K562 (cell line): ENCODE measurements at regions not wholly inside any gene's neighbourhood (a gene's known extent, or its start where the extent isn't known, plus 50 kb on each side); places are given as distances from the start of the nearest gene placed in this dataset.

Experiments used
- ATAC-seq: fragments of 200-7000 bp; cut with Tn5 transposase; 3 replicates; pipeline ENCODE4 v1.9.1; 2020; ENCODE audit warnings: moderate library complexity
- BruUV-seq: library from RNA; stranded (reverse); fragments of 400-500 nt; replicated peaks from 2 replicates; lab custom pipeline; 2021; lab: Mats Ljungman, UMichigan
- CTCF ChIA-PET: fragments of 300-600 bp; formaldehyde crosslinking; extraction: SDS; loops from one replicate; lab custom pipeline; 2021; ENCODE audit warnings: low intra/inter-chr PET ratio; lab: Yijun Ruan, JAX
- POLR2A ChIA-PET: fragments of 300-600, 350-650 bp; sonication (Branson Sonifier 250); formaldehyde crosslinking; extraction: SDS; loops from one replicate; lab custom pipeline; 2021; ENCODE audit warnings: antibody characterized with exemption, inconsistent platforms; lab: Yijun Ruan, JAX
- DNase-seq, 4 experiments: peaks; one replicate each; pipeline versions ENCODE4 v3.0.0 to v3.0.0-alpha.2; 2011 to 2018; ENCODE audit warnings: low spot score in 3 of 4, mixed read lengths in 3 of 4; ENCODE audit errors: extremely low read depth in 1 of 4
- FAIRE-seq: peaks from 2 replicates; lab custom pipeline; 2011; peaks lifted over from hg19 to GRCh38; lab: Jason Lieb, UNC
- H2AFZ ChIP-seq: 2 replicates; pipeline ENCODE4 v1.6.0; 2011; ENCODE audit warnings: low read depth, low read length, control low read depth, inconsistent platforms
- H3K27ac ChIP-seq: fragments of 200-600 bp; 3 replicates; pipeline ENCODE4 v1.8.0; 2011; ENCODE audit warnings: low read depth, mild to moderate bottlenecking, control low read depth, inconsistent platforms, low read length, moderate library complexity, mixed read lengths; ENCODE audit errors: extremely low read depth
- H3K27me3 ChIP-seq, 2 experiments: fragments of 300-600 bp in 1 of 2; 2 replicates in 1 of 2; 3 replicates in 1 of 2; pipeline versions ENCODE4 v1.6.0 to v1.8.0; 2011; ENCODE audit warnings: inconsistent platforms in 2 of 2, low read length in 2 of 2, mild to moderate bottlenecking in 1 of 2, mixed read lengths in 1 of 2, moderate library complexity in 1 of 2; ENCODE audit not compliant: control insufficient read depth in 2 of 2, insufficient read depth in 2 of 2
- H3K36me3 ChIP-seq: fragments of 300-600 bp; 3 replicates; pipeline ENCODE4 v1.8.0; 2011; ENCODE audit warnings: mild to moderate bottlenecking, low read length, inconsistent platforms; ENCODE audit not compliant: control insufficient read depth, insufficient read depth
- H3K4me1 ChIP-seq, 2 experiments: fragments of 200-600 bp in 1 of 2; replicated peaks in 1 of 2; 2 replicates in 1 of 2; 3 replicates in 1 of 2; pipeline versions ENCODE4 v1.5.1 to v1.8.0; 2011; ENCODE audit warnings: inconsistent platforms in 2 of 2, low read length in 2 of 2, mild to moderate bottlenecking in 1 of 2, mixed read lengths in 1 of 2, moderate library complexity in 1 of 2; ENCODE audit not compliant: control insufficient read depth in 2 of 2, insufficient read depth in 2 of 2
- H3K4me2 ChIP-seq: 2 replicates; pipeline ENCODE4 v1.6.1; 2011; ENCODE audit warnings: low read length, control low read depth, inconsistent platforms, mixed read lengths; ENCODE audit not compliant: insufficient read depth
- H3K4me3 ChIP-seq: fragments of 200-600 bp; sonication (generic), shearing (Covaris generic); 2 replicates; pipeline ENCODE4 v1.5.1; 2016; ENCODE audit warnings: control low read depth, inconsistent platforms
- H3K79me2 ChIP-seq: fragments of 200-600 bp; 3 replicates; pipeline ENCODE4 v1.8.0; 2011; ENCODE audit warnings: low read length, inconsistent platforms; ENCODE audit not compliant: control insufficient read depth, insufficient read depth
- H3K9ac ChIP-seq, 2 experiments: 2 replicates each; pipeline versions ENCODE4 v1.6.0 to v1.6.1; 2011; ENCODE audit warnings: low read depth in 2 of 2, low read length in 2 of 2, control low read depth in 1 of 2, inconsistent platforms in 1 of 2, mild to moderate bottlenecking in 1 of 2, mixed read lengths in 1 of 2; ENCODE audit not compliant: insufficient read depth in 1 of 2
- H3K9me1 ChIP-seq: one replicate; pipeline ENCODE4 v1.6.0; 2011; ENCODE audit warnings: inconsistent platforms, mild to moderate bottlenecking, low read length, moderate library complexity; ENCODE audit not compliant: control insufficient read depth, insufficient read depth
- H3K9me3 ChIP-seq: replicated peaks from 2 replicates; pipeline ENCODE4 v1.5.1; 2011; ENCODE audit warnings: low read depth, low read length, inconsistent platforms; ENCODE audit not compliant: control insufficient read depth, insufficient read depth
- H4K20me1 ChIP-seq: replicated peaks from 2 replicates; pipeline ENCODE4 v1.6.1; 2011; ENCODE audit warnings: low read length, inconsistent platforms, mixed read lengths; ENCODE audit not compliant: control insufficient read depth, insufficient read depth
- TCF7 ChIP-seq: sonication (generic); IDR thresholded peaks from 2 replicates; pipeline ENCODE4 v1.6.1; 2016; ENCODE audit warnings: antibody characterized with exemption, borderline replicate concordance
- WGBS: fragments of 100-300 bp; shearing (Covaris generic); methylation state at CpG from one replicate; pipeline ENCODE4 v1.1.6; 2016; ENCODE audit warnings: low coverage, mixed read lengths; ENCODE audit not compliant: insufficient coverage; ENCODE audit errors: missing lambda C conversion rate; 5-methylcytosine and 5-hydroxymethylcytosine counted together
- in situ Hi-C: fragments of 300-500 bp; cut with MboI; formaldehyde crosslinking; loops from 4 replicates; pipeline ENCODE4 v1.15.0; 2018; ENCODE audit warnings: inconsistent platforms, mixed read lengths
- intact Hi-C: fragments of 100-400 bp; cut with micrococcal nuclease; formaldehyde crosslinking; loops from 2 replicates; pipeline ENCODE4 v1.14.2; 2022
- TF ChIP-seq, protein P1 (sequence below), 2 experiments: IDR thresholded peaks in 1 of 2; conservative IDR thresholded peaks in 1 of 2; 2 replicates each; pipeline ENCODE4 v1.6.1; 2016; ENCODE audit warnings: low read depth in 2 of 2, mild to moderate bottlenecking in 1 of 2, missing compliant biosample characterization in 1 of 2, missing genetic modification characterization in 1 of 2, moderate library complexity in 1 of 2

DNA sequence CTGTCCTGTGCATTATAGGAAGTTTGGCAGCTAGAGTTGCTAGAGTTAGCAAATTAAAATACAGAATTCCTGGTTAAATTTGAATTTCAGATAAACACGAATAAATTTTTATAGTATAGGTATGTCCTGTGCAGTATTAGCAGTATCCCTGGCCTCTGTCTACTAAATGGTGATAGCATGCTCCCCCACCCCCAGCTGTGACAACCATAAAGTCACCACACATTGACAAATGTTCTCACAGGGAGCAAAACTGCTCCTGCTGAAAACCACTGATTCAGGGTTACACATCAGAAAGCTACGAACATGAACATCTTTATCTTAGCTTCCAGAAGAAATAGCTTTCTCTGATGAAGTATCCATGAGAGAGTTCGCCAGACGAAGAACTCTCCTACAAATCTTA is 91.8 kb upstream of the CCDC112 start:
- intact Hi-C loops: loop anchor here (10.0 kb wide), 1 partner anchor 187 kb away; no protein-coding TSS in a partner anchor

More for the DNA sequence above, 91.8 kb upstream of the CCDC112 start:
- Histone ChIP-seq H3K79me2 (no peaks in the 10 kb centered on the region), H3K9me1 (no peaks in the 10 kb centered on the region), H3K27me3 (peaks cover 0 to 16% of the 10 kb centered on the region in 2 experiments; a peak in 3 of 5 replicates), H3K9ac (no peak overlapping the region), H3K9me3 (no peaks in the 10 kb centered on the region), H2AFZ (no peak overlapping the region), H4K20me1 (no peaks in the 10 kb centered on the region), H3K4me2 (no peak overlapping the region), H3K27ac (no peak overlapping the region), H3K4me1 (no peaks in the 10 kb centered on the region; a peak in 2 of 5 replicates), H3K4me3 (no peak overlapping the region), H3K36me3 (no peaks in the 10 kb centered on the region)
- ATAC-seq (no peak), DNase-seq (no peak), FAIRE-seq (no peak)
- in situ Hi-C loops: no loop called here
- no TSS peak for BruUV-seq
- POLR2A ChIA-PET: no interaction called here
- TF ChIP-seq, protein P1, sequence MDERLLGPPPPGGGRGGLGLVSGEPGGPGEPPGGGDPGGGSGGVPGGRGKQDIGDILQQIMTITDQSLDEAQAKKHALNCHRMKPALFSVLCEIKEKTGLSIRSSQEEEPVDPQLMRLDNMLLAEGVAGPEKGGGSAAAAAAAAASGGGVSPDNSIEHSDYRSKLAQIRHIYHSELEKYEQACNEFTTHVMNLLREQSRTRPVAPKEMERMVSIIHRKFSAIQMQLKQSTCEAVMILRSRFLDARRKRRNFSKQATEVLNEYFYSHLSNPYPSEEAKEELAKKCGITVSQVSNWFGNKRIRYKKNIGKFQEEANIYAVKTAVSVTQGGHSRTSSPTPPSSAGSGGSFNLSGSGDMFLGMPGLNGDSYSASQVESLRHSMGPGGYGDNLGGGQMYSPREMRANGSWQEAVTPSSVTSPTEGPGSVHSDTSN (CRISPR knock-in tag; IDR thresholded peaks at IDR 0.05; ENCODE audit: low read depth): no peak
- TF ChIP-seq, protein P1 (tag; conservative IDR thresholded peaks at IDR 0.05; ENCODE audit: low read depth): peak; percentile 42; the same call in 1 of the 2 replicates
- TF ChIP-seq TCF7: no peak
- WGBS: 2% methylated on average over 4 of the region's 4 CpGs
- CTCF ChIA-PET: no interaction called here
